Liver (tissue), 8 donors: ENCODE measurements at regions not wholly inside any gene's neighbourhood (a gene's known extent, or its start where the extent isn't known, plus 50 kb on each side); places are given as distances from the start of the nearest gene placed in this dataset.
A peak's percentile ranks its signal among the peaks of the same experiment; 100 is the strongest.

ENCODE experiments used
- DNase-seq: peaks from one replicate; pipeline ENCODE4 v3.0.0-alpha.2; 2017; ENCODE audit warnings: low spot score
- H3K27ac ChIP-seq, 2 donors: one replicate each; pipeline ENCODE4 v1.7.0; 2013; ENCODE audit warnings: inconsistent platforms in 2 of 2, low read length in 2 of 2, control low read depth in 1 of 2, low read depth in 1 of 2, mild to moderate bottlenecking in 1 of 2
- H3K27me3 ChIP-seq, 4 donors: one replicate each; pipeline versions ENCODE4 v1.6.1 to v1.7.0; 2013; ENCODE audit warnings: low read length in 3 of 4, inconsistent platforms in 1 of 4, mild to moderate bottlenecking in 1 of 4, moderate library complexity in 1 of 4; ENCODE audit not compliant: control insufficient read depth in 4 of 4, insufficient read depth in 4 of 4
- H3K36me3 ChIP-seq, 4 donors: one replicate each; pipeline versions ENCODE4 v1.6.1 to v1.7.0; 2013; ENCODE audit warnings: low read length in 3 of 4, mild to moderate bottlenecking in 3 of 4, low read depth in 1 of 4, moderate library complexity in 1 of 4; ENCODE audit not compliant: control insufficient read depth in 4 of 4, insufficient read depth in 3 of 4
- H3K4me1 ChIP-seq, 4 donors: one replicate each; pipeline versions ENCODE4 v1.6.1 to v1.7.0; 2013; ENCODE audit warnings: low read length in 3 of 4, mild to moderate bottlenecking in 3 of 4, moderate library complexity in 1 of 4; ENCODE audit not compliant: control insufficient read depth in 4 of 4, insufficient read depth in 4 of 4
- H3K4me3 ChIP-seq, 3 donors: one replicate each; pipeline versions ENCODE4 v1.6.1 to v1.7.0; 2013; ENCODE audit warnings: low read length in 3 of 3, control low read depth in 1 of 3, low read depth in 1 of 3, mild to moderate bottlenecking in 1 of 3
- H3K9ac ChIP-seq, 2 donors: one replicate each; pipeline ENCODE4 v1.7.0; 2013; ENCODE audit warnings: low read length in 2 of 2, mild to moderate bottlenecking in 2 of 2, moderate library complexity in 2 of 2, control low read depth in 1 of 2, low read depth in 1 of 2
- H3K9me3 ChIP-seq, 4 donors: one replicate each; pipeline versions ENCODE4 v1.6.1 to v1.7.0; 2013; ENCODE audit warnings: low read length in 3 of 4; ENCODE audit not compliant: control insufficient read depth in 4 of 4
- EGR1 ChIP-seq, 2 donors: IDR thresholded peaks; 2 replicates each; pipeline ENCODE4 v1.6.1; 2016 to 2018; ENCODE audit warnings: antibody characterized with exemption in 2 of 2, low read depth in 2 of 2
- FOXA1 ChIP-seq: IDR thresholded peaks from 2 replicates; pipeline ENCODE4 v1.6.1; 2016; ENCODE audit warnings: antibody characterized with exemption
- FOXA2 ChIP-seq: IDR thresholded peaks from 2 replicates; pipeline ENCODE4 v1.6.1; 2016; ENCODE audit warnings: antibody characterized with exemption
- GABPA ChIP-seq, 2 donors: IDR thresholded peaks in 1 of 2; conservative IDR thresholded peaks in 1 of 2; 2 replicates each; pipeline ENCODE4 v1.6.1; 2016; ENCODE audit warnings: antibody characterized with exemption in 2 of 2, mild to moderate bottlenecking in 1 of 2, moderate library complexity in 1 of 2
- HNF4A ChIP-seq, 2 donors: conservative IDR thresholded peaks; 2 replicates each; pipeline ENCODE4 v1.6.1; 2016; ENCODE audit warnings: antibody characterized with exemption in 2 of 2, mild to moderate bottlenecking in 2 of 2
- HNF4G ChIP-seq: IDR thresholded peaks from 2 replicates; pipeline ENCODE4 v1.6.1; 2016; ENCODE audit warnings: antibody characterized with exemption
- MAX ChIP-seq: IDR thresholded peaks from 2 replicates; pipeline ENCODE4 v1.6.1; 2016; ENCODE audit warnings: antibody characterized with exemption
- NR2F2 ChIP-seq: IDR thresholded peaks from 2 replicates; pipeline ENCODE4 v1.6.1; 2016; ENCODE audit warnings: antibody characterized with exemption
- RAD21 ChIP-seq, 2 donors: IDR thresholded peaks; 2 replicates each; pipeline ENCODE4 v1.6.1; 2016; ENCODE audit warnings: antibody characterized with exemption in 2 of 2, mild to moderate bottlenecking in 2 of 2
- RXRA ChIP-seq, 2 donors: IDR thresholded peaks; 2 replicates each; pipeline ENCODE4 v1.6.1; 2017 to 2018; ENCODE audit warnings: antibody characterized with exemption in 2 of 2, mild to moderate bottlenecking in 1 of 2
- SP1 ChIP-seq: IDR thresholded peaks from 2 replicates; pipeline ENCODE4 v1.6.1; 2018; ENCODE audit warnings: antibody characterized with exemption, mild to moderate bottlenecking
- TAF1 ChIP-seq: conservative IDR thresholded peaks from 2 replicates; pipeline ENCODE4 v1.6.1; 2016; ENCODE audit warnings: antibody characterized with exemption, mild to moderate bottlenecking
- YY1 ChIP-seq: IDR thresholded peaks from 2 replicates; pipeline ENCODE4 v1.6.1; 2016; ENCODE audit warnings: antibody characterized with exemption, mild to moderate bottlenecking
- WGBS: extraction: QIAGEN DNeasy Blood & Tissue Kit; methylation state at CpG from one replicate; pipeline ENCODE4 v1.1.7; 2013; 5-methylcytosine and 5-hydroxymethylcytosine counted together
- TF ChIP-seq, protein P1 (sequence below): IDR thresholded peaks from 2 replicates; pipeline ENCODE4 v1.6.1; 2016; ENCODE audit warnings: antibody characterized with exemption
- TF ChIP-seq, protein P2 (sequence below): IDR thresholded peaks from 2 replicates; pipeline ENCODE4 v1.6.1; 2016; ENCODE audit warnings: antibody characterized with exemption
- TF ChIP-seq, protein P3 (sequence below): fragments of 150-350 bp; IDR thresholded peaks from 2 replicates; pipeline ENCODE4 v1.5.1; 2017; ENCODE audit warnings: improper control_type of control experiment, low read depth, low read length; ENCODE audit not compliant: missing input control
- donor health status: healthy.
- donor health status: healthy.
- donor health status: healthy.
- donor health status: healthy.
- donor health status: healthy.

- no peak overlapping the region for H3K4me3 ChIP-seq
- no peaks in the 10 kb centered on the region for H3K9me3 ChIP-seq
- H3K4me1 ChIP-seq, result peaks cover 0 to 6% (median 1%) of the 10 kb centered on the region in 4 donors
- TF ChIP-seq, protein P1, sequence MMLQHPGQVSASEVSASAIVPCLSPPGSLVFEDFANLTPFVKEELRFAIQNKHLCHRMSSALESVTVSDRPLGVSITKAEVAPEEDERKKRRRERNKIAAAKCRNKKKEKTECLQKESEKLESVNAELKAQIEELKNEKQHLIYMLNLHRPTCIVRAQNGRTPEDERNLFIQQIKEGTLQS, result no peak
- TF ChIP-seq, protein P2, sequence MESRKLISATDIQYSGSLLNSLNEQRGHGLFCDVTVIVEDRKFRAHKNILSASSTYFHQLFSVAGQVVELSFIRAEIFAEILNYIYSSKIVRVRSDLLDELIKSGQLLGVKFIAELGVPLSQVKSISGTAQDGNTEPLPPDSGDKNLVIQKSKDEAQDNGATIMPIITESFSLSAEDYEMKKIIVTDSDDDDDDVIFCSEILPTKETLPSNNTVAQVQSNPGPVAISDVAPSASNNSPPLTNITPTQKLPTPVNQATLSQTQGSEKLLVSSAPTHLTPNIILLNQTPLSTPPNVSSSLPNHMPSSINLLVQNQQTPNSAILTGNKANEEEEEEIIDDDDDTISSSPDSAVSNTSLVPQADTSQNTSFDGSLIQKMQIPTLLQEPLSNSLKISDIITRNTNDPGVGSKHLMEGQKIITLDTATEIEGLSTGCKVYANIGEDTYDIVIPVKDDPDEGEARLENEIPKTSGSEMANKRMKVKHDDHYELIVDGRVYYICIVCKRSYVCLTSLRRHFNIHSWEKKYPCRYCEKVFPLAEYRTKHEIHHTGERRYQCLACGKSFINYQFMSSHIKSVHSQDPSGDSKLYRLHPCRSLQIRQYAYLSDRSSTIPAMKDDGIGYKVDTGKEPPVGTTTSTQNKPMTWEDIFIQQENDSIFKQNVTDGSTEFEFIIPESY, result no peak
- TF ChIP-seq MAX, result no peak
- TF ChIP-seq RXRA (IDR thresholded peaks at IDR 0.05), result no peak
- TF ChIP-seq GABPA (IDR thresholded peaks at IDR 0.05 in 1 of 2, conservative IDR thresholded peaks at IDR 0.05 in 1 of 2), result no peak
- TF ChIP-seq, protein P3, sequence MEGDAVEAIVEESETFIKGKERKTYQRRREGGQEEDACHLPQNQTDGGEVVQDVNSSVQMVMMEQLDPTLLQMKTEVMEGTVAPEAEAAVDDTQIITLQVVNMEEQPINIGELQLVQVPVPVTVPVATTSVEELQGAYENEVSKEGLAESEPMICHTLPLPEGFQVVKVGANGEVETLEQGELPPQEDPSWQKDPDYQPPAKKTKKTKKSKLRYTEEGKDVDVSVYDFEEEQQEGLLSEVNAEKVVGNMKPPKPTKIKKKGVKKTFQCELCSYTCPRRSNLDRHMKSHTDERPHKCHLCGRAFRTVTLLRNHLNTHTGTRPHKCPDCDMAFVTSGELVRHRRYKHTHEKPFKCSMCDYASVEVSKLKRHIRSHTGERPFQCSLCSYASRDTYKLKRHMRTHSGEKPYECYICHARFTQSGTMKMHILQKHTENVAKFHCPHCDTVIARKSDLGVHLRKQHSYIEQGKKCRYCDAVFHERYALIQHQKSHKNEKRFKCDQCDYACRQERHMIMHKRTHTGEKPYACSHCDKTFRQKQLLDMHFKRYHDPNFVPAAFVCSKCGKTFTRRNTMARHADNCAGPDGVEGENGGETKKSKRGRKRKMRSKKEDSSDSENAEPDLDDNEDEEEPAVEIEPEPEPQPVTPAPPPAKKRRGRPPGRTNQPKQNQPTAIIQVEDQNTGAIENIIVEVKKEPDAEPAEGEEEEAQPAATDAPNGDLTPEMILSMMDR, result no peak
- TF ChIP-seq SP1, result no peak
- no peak for DNase-seq
- no peak overlapping the region for H3K27ac ChIP-seq
- WGBS, result 89% methylated on average over 29 of the region's 29 CpGs
- no peaks in the 10 kb centered on the region for H3K27me3 ChIP-seq
- no peak overlapping the region for H3K9ac ChIP-seq
- no peaks in the 10 kb centered on the region for H3K36me3 ChIP-seq
Observed at GRCh38 chr6:170153436-170154319, 137.2 kb downstream of the DLL1 start.

GRCh38 chr6:170152989-170153388, 137.9 kb downstream of the DLL1 start:
- H3K9ac ChIP-seq, result no peak overlapping the region
- DNase-seq, result no peak
- no peak overlapping the region for H3K4me3 ChIP-seq

GRCh38 chr6:170152124-170152926, 138.6 kb downstream of the DLL1 start:
- Histone ChIP-seq H3K4me1 (peaks cover 0 to 6% (median 1%) of the 10 kb centered on the region in 4 donors), H3K27me3 (no peaks in the 10 kb centered on the region), H3K9ac (no peak overlapping the region), H3K4me3 (no peak overlapping the region), H3K27ac (peak overlapping the region; percentile 27 to 48), H3K9me3 (no peaks in the 10 kb centered on the region), H3K36me3 (no peaks in the 10 kb centered on the region)
- DNase-seq, result no peak
- TF ChIP-seq YY1 (no peak), RXRA (IDR thresholded peaks at IDR 0.05) (no peak), RAD21 (IDR thresholded peaks at IDR 0.05) (peak in 1 of 2 donors; percentile 27), GABPA (IDR thresholded peaks at IDR 0.05 in 1 of 2, conservative IDR thresholded peaks at IDR 0.05 in 1 of 2) (no peak), MAX (no peak), HNF4A (conservative IDR thresholded peaks at IDR 0.05) (no peak), HNF4G (no peak), FOXA2 (no peak), TAF1 (no peak), NR2F2 (peak; percentile 49), SP1 (peak; percentile 37), EGR1 (IDR thresholded peaks at IDR 0.05; ENCODE audit: low read depth in 2 of 2) (no peak)
- TF ChIP-seq, protein P1, result no peak
- TF ChIP-seq, protein P3, result no peak
- 75% methylated on average over 35 of the region's 35 CpGs for WGBS

More at GRCh38 chr6:170152989-170153388, 137.9 kb downstream of the DLL1 start:
- Histone ChIP-seq H3K36me3 (no peaks in the 10 kb centered on the region), H3K9me3 (no peaks in the 10 kb centered on the region), H3K4me1 (peaks cover 0 to 6% (median 1%) of the 10 kb centered on the region in 4 donors), H3K27me3 (no peaks in the 10 kb centered on the region), H3K27ac (peak overlapping the region in 1 of 2 donors; percentile 25)
- 42% methylated on average over 13 of the region's 13 CpGs for WGBS
- no peak for TF ChIP-seq FOXA1
- TF ChIP-seq RXRA (IDR thresholded peaks at IDR 0.05), result no peak
- no peak for TF ChIP-seq NR2F2
- TF ChIP-seq YY1, result no peak
- TF ChIP-seq GABPA (IDR thresholded peaks at IDR 0.05 in 1 of 2, conservative IDR thresholded peaks at IDR 0.05 in 1 of 2), result no peak
